OCI-M1 (cell line): ENCODE measurements at regions not wholly inside any gene's neighbourhood (a gene's known extent, or its start where the extent isn't known, plus 50 kb on each side); places are given as distances from the start of the nearest gene placed in this dataset.
A peak's percentile ranks its signal among the peaks of the same experiment; 100 is the strongest.
"Not testable (repeated sequence)": the region's sequence is repeated elsewhere in the genome, so short reads cannot be mapped to it uniquely, and the experiment has no call there.

ENCODE experiments used
- DNase-seq: peaks from one replicate; lab custom pipeline; 2025; lab: John Stamatoyannopoulos, UW

- no peak for DNase-seq
Measured at GRCh38 chr5:2096887-2097505, 214.3 kb upstream of the IRX4 start.

- no peak for DNase-seq
Measured at GRCh38 chr5:2095011-2095410, 212.3 kb upstream of the IRX4 start.

GRCh38 chr5:2094616-2094995 lies 211.9 kb upstream of the IRX4 start:
- DNase-seq: no peak

- DNase-seq: no peak
Measured at GRCh38 chr5:2093859-2094615, 211.3 kb upstream of the IRX4 start.

- DNase-seq: no peak
Measured at GRCh38 chr5:2091921-2092320, 209.2 kb upstream of the IRX4 start.

GRCh38 chr5:2087980-2088379 lies 205.3 kb upstream of the IRX4 start:
- DNase-seq: no peak

- no peak for DNase-seq
Measured at GRCh38 chr5:2075365-2075764, 192.6 kb upstream of the IRX4 start.

- DNase-seq: no peak
Measured at GRCh38 chr5:2071562-2071961, 188.8 kb upstream of the IRX4 start.

- DNase-seq: not testable (repeated sequence)
Measured at GRCh38 chr5:2070787-2071186, 188.1 kb upstream of the IRX4 start.

GRCh38 chr5:2068531-2068930 lies 185.8 kb upstream of the IRX4 start:
- DNase-seq: no peak

GRCh38 chr5:2066373-2066772 lies 183.6 kb upstream of the IRX4 start:
- DNase-seq: no peak

GRCh38 chr5:2063380-2063779 lies 180.7 kb upstream of the IRX4 start:
- DNase-seq: not testable (repeated sequence)

- no peak for DNase-seq
Measured at GRCh38 chr5:2052687-2053086, 170.0 kb upstream of the IRX4 start.

GRCh38 chr5:2049876-2050275 lies 167.2 kb upstream of the IRX4 start:
- DNase-seq: no peak

- DNase-seq: no peak
Measured at GRCh38 chr5:2048664-2049063, 165.9 kb upstream of the IRX4 start.

GRCh38 chr5:2047341-2047927 lies 164.7 kb upstream of the IRX4 start:
- peak; percentile 14 for DNase-seq

GRCh38 chr5:2044041-2044440 lies 161.3 kb upstream of the IRX4 start:
- DNase-seq: no peak

GRCh38 chr5:2039180-2039531 lies 156.4 kb upstream of the IRX4 start:
- no peak for DNase-seq

GRCh38 chr5:2038321-2039179 lies 155.8 kb upstream of the IRX4 start:
- peak; percentile 60 for DNase-seq

- DNase-seq: no peak
Measured at GRCh38 chr5:2036885-2037284, 154.2 kb upstream of the IRX4 start.

- no peak for DNase-seq
Measured at GRCh38 chr5:2032432-2032831, 149.7 kb upstream of the IRX4 start.

- no peak for DNase-seq
Measured at GRCh38 chr5:2031581-2031980, 148.9 kb upstream of the IRX4 start.

GRCh38 chr5:2030131-2030530 lies 147.4 kb upstream of the IRX4 start:
- DNase-seq: no peak
